Activated CD8-positive, alpha-beta memory T cell treated with anti-CD3 and anti-CD28 coated beads, Interleukin-2, amount 10 ng/mL, durations not matched to agents 7 days and 5 days (primary cell): ENCODE measurements at regions not wholly inside any gene's neighbourhood (a gene's known extent, or its start where the extent isn't known, plus 50 kb on each side); places are given as distances from the start of the nearest gene placed in this dataset.
"Not testable (repeated sequence)": the region's sequence is repeated elsewhere in the genome, so short reads cannot be mapped to it uniquely, and the experiment has no call there.

Experiments
- ATAC-seq: fragments of 150-1000 bp; cut with Tn5 transposase; one replicate; pipeline ENCODE4 v1.10.0; 2021; ENCODE audit warnings: moderate library complexity
- CTCF ChIA-PET: fragments of 350-600 bp; sonication (Branson Sonifier 250); formaldehyde crosslinking; loops from one replicate; lab custom pipeline; 2021; ENCODE audit warnings: antibody characterized with exemption; lab: Charles Lee
- DNase-seq: peaks from one replicate; pipeline ENCODE4 v3.0.0-alpha.2; 2020
- H3K27ac Mint-ChIP-seq: one replicate; pipeline ENCODE4 v1.8.0; 2021; ENCODE audit warnings: mild to moderate bottlenecking, mixed read lengths
- H3K27me3 Mint-ChIP-seq: one replicate; pipeline ENCODE4 v1.8.0; 2021; ENCODE audit warnings: mixed read lengths
- H3K36me3 Mint-ChIP-seq: one replicate; pipeline ENCODE4 v1.8.0; 2021; ENCODE audit warnings: mild to moderate bottlenecking, mixed read lengths
- H3K4me1 Mint-ChIP-seq: one replicate; pipeline ENCODE4 v1.8.0; 2021; ENCODE audit warnings: mixed read lengths
- H3K4me3 Mint-ChIP-seq: one replicate; pipeline ENCODE4 v1.8.0; 2021; ENCODE audit warnings: mild to moderate bottlenecking, moderate library complexity, mixed read lengths
- H3K9me3 Mint-ChIP-seq: one replicate; pipeline ENCODE4 v1.8.0; 2022; ENCODE audit warnings: low read depth, mixed read lengths

DNA sequence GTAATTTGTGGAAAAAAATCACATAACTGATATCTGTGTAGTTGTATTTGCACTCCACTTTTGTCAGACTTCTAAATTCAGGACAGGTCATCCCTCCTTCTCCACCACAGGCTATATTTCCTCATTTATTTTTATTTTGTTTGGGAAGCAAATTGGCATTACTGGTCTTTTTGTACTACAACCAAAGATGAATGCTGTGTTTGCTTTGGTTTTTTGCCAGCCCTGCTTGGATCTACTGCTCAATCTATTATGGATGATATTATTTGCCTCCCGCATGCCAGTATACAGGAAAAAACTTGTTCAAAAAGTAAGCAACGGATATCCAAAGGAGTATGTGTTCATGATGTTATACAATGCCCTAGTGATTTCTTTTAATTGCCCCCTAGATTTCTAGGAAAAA, 948.8 kb downstream of the TRHDE start:
- Mint-ChIP-seq H3K4me3 (no peak overlapping the region), H3K4me1 (no peaks in the 10 kb centered on the region), H3K27me3 (no peaks in the 10 kb centered on the region), H3K9me3 (peaks cover 2% of the 10 kb centered on the region), H3K36me3 (no peaks in the 10 kb centered on the region), H3K27ac (no peak overlapping the region)
- no peak for ATAC-seq
- DNase-seq, result no peak
- CTCF ChIA-PET, result no interaction called here

DNA sequence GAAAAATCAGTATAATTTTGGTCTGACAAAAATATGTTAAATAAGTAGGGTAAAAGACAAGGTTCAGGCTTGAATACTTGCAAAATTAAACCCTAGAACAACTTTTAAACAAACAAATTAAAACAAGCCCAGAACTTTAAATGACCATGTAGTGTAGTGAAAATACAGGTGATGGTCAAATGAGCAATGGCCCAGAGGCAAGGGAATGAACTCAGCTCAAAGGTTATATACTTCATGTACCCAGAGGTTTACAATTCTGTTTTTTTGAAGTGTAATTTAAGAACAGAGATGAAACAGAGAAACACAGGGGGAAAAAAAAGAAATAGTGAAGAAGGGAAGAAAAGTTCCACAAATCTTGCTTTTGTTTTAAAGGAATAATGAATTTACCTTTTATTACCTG, 949.2 kb downstream of the TRHDE start:
- CTCF ChIA-PET, result no interaction called here
- no peak overlapping the region for H3K27ac Mint-ChIP-seq

DNA sequence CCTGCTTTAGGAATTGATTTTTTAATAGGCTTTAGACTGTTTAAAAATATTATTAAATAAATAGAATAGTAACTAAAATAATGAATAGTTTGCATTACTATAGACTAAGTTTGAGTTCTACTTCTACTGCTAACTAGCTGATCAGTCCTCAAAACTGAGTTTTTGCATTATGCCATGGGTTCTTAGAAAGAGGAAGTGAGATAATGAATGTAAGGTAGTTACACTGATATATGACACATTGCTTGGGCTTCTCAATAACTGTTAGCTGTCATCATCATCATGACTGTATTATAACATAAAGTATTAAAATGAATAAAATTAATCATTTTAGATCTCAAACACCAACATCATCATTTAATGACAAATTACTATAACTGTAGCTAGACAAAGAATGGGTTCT, 949.7 kb downstream of the TRHDE start:
- Mint-ChIP-seq H3K4me3 (no peak overlapping the region), H3K36me3 (no peaks in the 10 kb centered on the region), H3K27me3 (no peaks in the 10 kb centered on the region), H3K4me1 (no peaks in the 10 kb centered on the region), H3K27ac (no peak overlapping the region), H3K9me3 (peaks cover 2% of the 10 kb centered on the region)
- ATAC-seq (no peak), DNase-seq (no peak)
- CTCF ChIA-PET, result no interaction called here

More for the DNA sequence above, 949.2 kb downstream of the TRHDE start:
- Mint-ChIP-seq H3K27me3 (no peaks in the 10 kb centered on the region), H3K9me3 (peaks cover 2% of the 10 kb centered on the region), H3K4me3 (no peak overlapping the region), H3K4me1 (no peaks in the 10 kb centered on the region), H3K36me3 (no peaks in the 10 kb centered on the region)
- DNase-seq (no peak), ATAC-seq (no peak)

DNA sequence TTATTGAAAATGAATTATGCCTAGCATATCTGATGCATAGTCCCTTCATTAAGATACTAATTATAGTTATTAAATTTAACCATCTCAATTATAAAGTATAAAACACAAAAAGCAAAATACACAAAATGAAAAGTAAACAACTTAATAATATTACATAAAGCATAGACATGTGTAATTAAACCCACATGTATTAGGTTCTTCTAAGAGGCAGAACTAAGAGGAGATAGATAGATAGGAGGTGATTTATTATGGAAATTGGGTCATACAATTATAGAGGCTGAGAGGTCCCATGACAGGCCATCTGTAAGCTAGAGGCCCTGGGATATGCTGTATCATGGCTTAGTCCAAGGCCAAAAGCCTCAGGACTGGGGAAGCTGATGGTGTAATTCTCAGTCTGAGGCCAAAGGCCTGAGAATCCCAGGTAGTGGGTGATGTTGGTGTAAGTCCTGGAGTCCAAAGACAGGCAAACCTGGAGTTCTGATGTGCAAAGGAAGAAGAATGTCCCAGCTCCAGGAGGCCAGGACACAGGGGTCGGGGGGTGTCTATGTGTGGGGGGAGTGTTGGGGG, 953.3 kb downstream of the TRHDE start:
- no peak for ATAC-seq
- CTCF ChIA-PET, result no interaction called here
- no peaks in the 10 kb centered on the region for H3K36me3 Mint-ChIP-seq
- H3K9me3 Mint-ChIP-seq, result no peaks in the 10 kb centered on the region
- H3K4me3 Mint-ChIP-seq, result no peak overlapping the region
- no peaks in the 10 kb centered on the region for H3K27me3 Mint-ChIP-seq
- H3K4me1 Mint-ChIP-seq, result no peaks in the 10 kb centered on the region
- H3K27ac Mint-ChIP-seq, result no peak overlapping the region
- DNase-seq, result no peak

DNA sequence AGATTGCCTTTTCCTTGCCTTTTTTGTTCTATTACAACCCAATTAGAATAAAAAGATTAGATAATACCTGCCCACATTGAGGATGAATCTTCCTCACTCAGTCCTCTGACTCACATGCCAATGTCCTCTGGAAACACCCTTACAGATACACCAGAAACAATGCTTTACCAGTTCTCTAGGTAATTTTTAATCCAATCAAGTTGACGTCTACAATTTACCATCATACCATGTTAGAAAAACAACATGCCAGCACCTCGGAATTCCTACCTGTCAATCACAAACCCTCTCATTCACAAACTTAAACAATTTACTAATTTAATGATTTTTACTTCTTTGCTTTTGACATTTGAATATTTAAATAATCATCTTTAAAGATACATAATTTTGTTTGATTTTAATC, 953.8 kb downstream of the TRHDE start:
- Mint-ChIP-seq H3K27me3 (no peaks in the 10 kb centered on the region), H3K36me3 (no peaks in the 10 kb centered on the region), H3K4me3 (no peak overlapping the region), H3K9me3 (no peaks in the 10 kb centered on the region), H3K4me1 (no peaks in the 10 kb centered on the region), H3K27ac (no peak overlapping the region)
- CTCF ChIA-PET, result no interaction called here
- ATAC-seq (no peak), DNase-seq (no peak)

DNA sequence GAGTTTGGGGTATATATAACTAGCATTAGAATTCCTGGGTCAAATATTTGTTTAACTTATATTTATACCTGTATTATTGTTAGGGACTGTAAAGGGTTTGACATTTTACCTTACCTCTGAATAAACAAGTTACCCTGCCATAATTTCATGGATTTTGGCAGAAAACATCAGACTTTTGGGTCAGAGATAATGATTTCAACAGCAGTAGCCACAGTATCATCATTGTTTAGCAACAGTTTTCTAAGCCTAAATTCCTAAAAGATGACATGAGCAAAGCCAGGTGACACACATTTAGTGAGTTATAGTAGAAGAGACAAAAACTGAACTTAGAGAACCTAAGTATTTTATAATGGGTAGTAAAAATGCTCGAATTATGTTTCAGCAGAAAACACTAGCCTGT, 954.4 kb downstream of the TRHDE start:
- no peak overlapping the region for H3K4me3 Mint-ChIP-seq

DNA sequence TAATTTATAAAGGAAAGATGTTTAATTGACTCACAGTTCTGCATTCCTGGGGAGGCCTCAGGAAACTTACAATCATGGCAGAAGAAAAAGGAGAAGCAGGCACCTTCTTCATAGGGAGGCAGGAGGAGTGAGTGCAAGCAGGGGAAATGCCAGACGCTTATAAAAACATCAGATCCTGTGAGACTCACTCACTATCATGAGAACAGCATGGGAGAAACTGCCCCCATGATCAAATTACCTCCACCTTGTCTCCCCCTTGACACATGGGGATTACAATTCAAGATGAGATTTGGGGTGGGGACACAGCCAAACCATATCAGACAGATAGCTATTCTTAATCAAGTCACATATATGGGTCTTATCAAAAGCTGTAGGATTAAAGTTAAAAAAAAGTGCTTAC, 956.7 kb downstream of the TRHDE start:
- H3K4me1 Mint-ChIP-seq, H3K27me3 Mint-ChIP-seq, H3K27ac Mint-ChIP-seq, DNase-seq, H3K4me3 Mint-ChIP-seq, H3K9me3 Mint-ChIP-seq, CTCF ChIA-PET, ATAC-seq, H3K36me3 Mint-ChIP-seq: not testable (repeated sequence)

More for the DNA sequence above, 954.4 kb downstream of the TRHDE start:
- Mint-ChIP-seq H3K27ac (no peak overlapping the region), H3K27me3 (no peaks in the 10 kb centered on the region), H3K4me1 (no peaks in the 10 kb centered on the region), H3K36me3 (no peaks in the 10 kb centered on the region), H3K9me3 (no peaks in the 10 kb centered on the region)
- CTCF ChIA-PET, result no interaction called here
- DNase-seq (no peak), ATAC-seq (no peak)

DNA sequence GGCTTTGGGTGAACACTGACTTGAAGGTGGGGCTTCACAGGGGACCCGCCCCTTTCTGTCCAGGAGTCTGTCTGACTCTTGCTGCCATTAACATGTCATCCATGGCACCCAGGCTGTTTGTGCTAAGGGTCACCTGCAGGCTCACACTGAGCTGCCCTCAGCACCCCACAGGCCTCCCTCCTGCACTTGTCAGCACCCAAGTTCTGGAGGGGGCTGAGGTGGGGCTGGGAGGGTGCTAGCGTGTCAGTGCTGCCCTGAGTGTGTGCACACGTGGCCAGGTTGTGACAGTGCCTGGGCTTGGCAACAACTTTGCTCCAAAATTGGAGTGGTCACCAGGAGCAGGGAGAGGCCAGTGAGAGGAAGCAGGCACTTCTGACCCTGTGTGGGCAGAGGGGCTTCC, 963.2 kb downstream of the TRHDE start:
- Mint-ChIP-seq H3K27ac (no peak overlapping the region), H3K36me3 (no peaks in the 10 kb centered on the region)
- no peak for DNase-seq

DNA sequence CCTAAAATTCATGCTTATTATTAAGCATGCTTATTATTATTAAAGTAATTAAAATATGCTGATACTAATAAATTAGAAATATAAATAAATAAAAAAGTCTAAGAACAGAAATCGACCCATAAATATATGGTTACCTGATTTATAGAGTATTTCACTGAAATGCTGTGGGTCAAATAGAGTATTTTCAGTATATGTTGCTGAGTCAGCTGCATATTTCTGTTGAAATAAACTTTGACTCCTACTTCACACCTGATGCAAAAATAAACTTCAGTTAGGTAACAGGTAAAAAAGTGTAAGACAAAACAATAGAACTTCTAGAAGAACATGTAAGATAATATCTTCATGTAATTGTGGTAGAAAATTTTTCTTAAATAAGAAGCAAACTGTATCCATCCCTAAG, 967.9 kb downstream of the TRHDE start:
- no peak for ATAC-seq
- Mint-ChIP-seq H3K36me3 (no peaks in the 10 kb centered on the region), H3K4me3 (no peak overlapping the region), H3K27me3 (no peaks in the 10 kb centered on the region), H3K9me3 (peaks cover 3% of the 10 kb centered on the region), H3K27ac (no peak overlapping the region), H3K4me1 (no peaks in the 10 kb centered on the region)
- DNase-seq, result no peak
- CTCF ChIA-PET, result no interaction called here

More for the DNA sequence above, 963.2 kb downstream of the TRHDE start:
- Mint-ChIP-seq H3K9me3 (peaks cover 5% of the 10 kb centered on the region), H3K4me3 (no peak overlapping the region), H3K27me3 (no peaks in the 10 kb centered on the region), H3K4me1 (no peaks in the 10 kb centered on the region)
- CTCF ChIA-PET, result no interaction called here
- ATAC-seq, result no peak

DNA sequence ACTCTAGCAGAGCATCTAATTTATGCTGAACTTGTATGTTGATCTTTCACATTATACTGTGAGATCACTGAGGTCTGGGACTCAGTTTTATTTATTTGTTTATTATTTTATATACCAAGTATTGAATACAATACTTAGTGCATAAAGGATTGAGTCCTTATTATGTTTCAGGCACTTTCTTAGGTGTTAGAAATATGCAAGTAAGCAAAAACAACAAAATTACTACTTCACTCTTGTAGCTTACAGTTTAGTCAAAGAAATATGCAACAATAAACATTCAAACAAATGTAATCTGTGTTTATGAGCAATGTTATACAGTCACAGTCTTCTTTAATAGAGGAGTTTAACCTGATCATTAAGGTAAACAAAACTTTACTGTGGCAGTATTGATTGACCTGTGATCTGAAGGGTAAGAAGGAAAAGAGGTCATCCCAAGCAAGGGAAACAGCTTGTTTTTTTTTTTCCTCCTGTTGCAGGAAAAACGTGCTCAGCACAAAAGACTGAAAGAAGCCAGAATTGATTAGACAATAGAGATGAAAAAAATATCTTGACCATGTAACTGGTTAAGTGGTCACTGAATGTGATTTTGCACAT, 990.7 kb downstream of the TRHDE start:
- CTCF ChIA-PET, result no interaction called here
- peaks cover 3% of the 10 kb centered on the region for H3K9me3 Mint-ChIP-seq
- no peak overlapping the region for H3K27ac Mint-ChIP-seq
- H3K4me3 Mint-ChIP-seq, result no peak overlapping the region
- H3K4me1 Mint-ChIP-seq, result no peaks in the 10 kb centered on the region
- ATAC-seq, result no peak
- no peaks in the 10 kb centered on the region for H3K36me3 Mint-ChIP-seq
- H3K27me3 Mint-ChIP-seq, result no peaks in the 10 kb centered on the region
- no peak for DNase-seq

DNA sequence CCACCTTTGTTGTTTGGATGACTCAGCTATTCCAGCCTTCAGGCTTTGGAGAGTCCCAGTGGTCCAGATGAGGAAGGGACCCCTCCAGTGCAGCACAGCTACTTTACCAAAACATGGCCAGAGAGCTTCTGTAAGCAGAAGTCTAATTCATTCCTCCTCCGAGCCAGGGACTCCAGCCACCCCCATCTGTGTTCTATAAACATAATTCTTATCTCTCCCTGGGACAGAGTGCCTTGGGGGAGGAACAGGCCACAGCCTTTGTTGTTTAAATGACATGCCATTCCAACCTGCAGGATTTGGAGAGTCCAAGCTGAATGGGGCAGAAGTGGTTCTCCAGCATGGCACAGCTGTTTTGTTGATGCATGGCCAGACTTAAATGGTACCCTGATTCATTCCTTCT, 994.0 kb downstream of the TRHDE start:
- Mint-ChIP-seq H3K27ac (no peak overlapping the region), H3K27me3 (no peaks in the 10 kb centered on the region), H3K4me3 (no peak overlapping the region), H3K9me3 (peaks cover 8% of the 10 kb centered on the region), H3K4me1 (no peaks in the 10 kb centered on the region), H3K36me3 (no peaks in the 10 kb centered on the region)
- DNase-seq, result no peak
- no peak for ATAC-seq
- CTCF ChIA-PET, result no interaction called here

DNA sequence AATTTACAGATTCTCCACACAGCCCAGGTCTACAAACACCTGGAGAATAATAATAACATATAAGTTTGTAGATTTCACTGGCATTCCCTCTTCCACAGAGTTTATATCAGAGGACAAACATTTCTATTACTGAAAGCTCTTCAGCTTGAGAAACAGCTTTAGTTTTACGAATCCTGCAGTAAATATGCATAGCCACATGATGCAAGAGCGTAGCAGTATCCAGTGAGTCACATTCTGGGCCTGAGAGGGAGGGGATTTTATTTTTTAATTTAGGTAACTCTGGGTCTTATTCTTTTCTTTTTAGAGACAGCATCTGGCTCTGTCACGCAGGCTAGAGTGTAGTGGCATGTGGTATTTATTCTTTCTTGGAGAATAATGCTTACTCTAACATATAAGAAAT, 1002.8 kb downstream of the TRHDE start:
- H3K9me3 Mint-ChIP-seq, result peaks cover 9% of the 10 kb centered on the region
- DNase-seq (no peak), ATAC-seq (no peak)
- H3K27me3 Mint-ChIP-seq, result no peaks in the 10 kb centered on the region
- no peak overlapping the region for H3K4me3 Mint-ChIP-seq
- no peaks in the 10 kb centered on the region for H3K36me3 Mint-ChIP-seq
- CTCF ChIA-PET, result no interaction called here
- H3K4me1 Mint-ChIP-seq, result no peaks in the 10 kb centered on the region
- no peak overlapping the region for H3K27ac Mint-ChIP-seq

DNA sequence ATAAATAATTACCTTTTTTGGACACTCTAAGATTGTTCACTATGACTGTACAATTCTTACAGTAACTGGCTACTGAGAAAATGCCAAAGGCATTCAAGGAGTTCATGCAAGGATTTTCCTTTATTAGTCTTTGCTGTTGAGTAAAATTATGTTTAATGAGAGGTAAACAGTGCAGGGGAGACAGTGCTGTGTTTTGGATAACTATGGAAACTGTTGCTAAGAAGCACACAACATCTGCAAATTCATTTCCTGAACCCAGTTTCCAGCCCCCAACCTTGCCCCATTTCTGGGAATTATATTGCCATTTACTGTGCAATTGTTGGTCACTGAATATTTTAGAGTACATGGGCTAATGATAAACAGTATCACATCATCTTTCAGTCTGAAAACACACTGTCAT, 1005.8 kb downstream of the TRHDE start:
- Mint-ChIP-seq H3K27ac (no peak overlapping the region), H3K9me3 (peaks cover 9% of the 10 kb centered on the region), H3K27me3 (no peaks in the 10 kb centered on the region), H3K36me3 (no peaks in the 10 kb centered on the region), H3K4me1 (no peaks in the 10 kb centered on the region), H3K4me3 (no peak overlapping the region)
- CTCF ChIA-PET, result no interaction called here
- no peak for DNase-seq
- no peak for ATAC-seq

DNA sequence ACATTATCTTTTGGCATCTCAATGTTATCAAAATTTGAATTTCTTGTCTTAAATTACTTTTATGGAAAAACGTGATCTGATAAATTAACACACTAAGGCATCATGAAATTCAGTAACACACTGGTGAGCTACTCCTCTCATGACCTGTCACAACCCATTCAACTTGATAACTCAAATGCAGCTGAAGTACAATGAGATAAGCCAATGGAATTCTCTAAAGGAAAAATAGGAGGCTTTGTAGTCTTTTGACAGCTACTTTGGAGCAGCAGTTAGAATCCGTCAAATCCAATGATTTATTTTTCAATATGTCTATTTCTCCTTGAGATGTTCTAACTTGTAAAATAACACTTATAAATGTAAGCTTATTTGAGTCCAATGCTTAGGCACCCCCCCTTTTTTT, 1029.4 kb downstream of the TRHDE start:
- DNase-seq (no peak), ATAC-seq (no peak)
- Mint-ChIP-seq H3K9me3 (no peaks in the 10 kb centered on the region), H3K4me3 (no peak overlapping the region), H3K36me3 (no peaks in the 10 kb centered on the region), H3K27ac (no peak overlapping the region), H3K4me1 (no peaks in the 10 kb centered on the region), H3K27me3 (no peaks in the 10 kb centered on the region)
- CTCF ChIA-PET, result no interaction called here

DNA sequence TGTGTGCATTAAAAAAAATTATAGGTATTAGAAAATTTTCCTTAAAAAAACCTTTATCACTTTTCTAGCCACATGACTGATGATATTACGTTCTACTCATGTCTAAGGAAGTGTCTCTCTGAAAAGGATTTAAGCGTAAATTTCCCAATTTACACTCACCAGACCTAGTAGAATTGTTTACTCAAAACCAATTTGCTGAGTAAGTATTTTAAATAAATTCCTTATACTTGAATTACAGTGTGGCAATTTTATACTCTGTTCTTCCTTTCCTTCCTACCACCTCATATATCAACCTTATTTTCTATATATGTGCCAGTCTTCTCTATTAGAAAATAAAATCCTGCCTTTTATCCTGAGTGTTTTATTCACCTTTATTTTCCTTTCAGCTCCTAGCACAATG, 1035.1 kb downstream of the TRHDE start:
- H3K36me3 Mint-ChIP-seq, result no peaks in the 10 kb centered on the region
- CTCF ChIA-PET, result no interaction called here
- no peaks in the 10 kb centered on the region for H3K4me1 Mint-ChIP-seq
- no peak overlapping the region for H3K27ac Mint-ChIP-seq
- no peak for ATAC-seq
- no peak for DNase-seq
- no peak overlapping the region for H3K4me3 Mint-ChIP-seq
- H3K9me3 Mint-ChIP-seq, result peaks cover 2% of the 10 kb centered on the region
- H3K27me3 Mint-ChIP-seq, result no peaks in the 10 kb centered on the region
